IgD-negative memory B cell (primary cell): ENCODE measurements at regions not wholly inside any gene's neighbourhood (a gene's known extent, or its start where the extent isn't known, plus 50 kb on each side); places are given as distances from the start of the nearest gene placed in this dataset.

ENCODE experiments used
- H3K27ac Mint-ChIP-seq, 3 donors: one replicate each; pipeline ENCODE4 v1.8.0; 2020 to 2022; ENCODE audit warnings: mild to moderate bottlenecking in 3 of 3, mixed read lengths in 3 of 3, moderate library complexity in 1 of 3
- H3K27me3 Mint-ChIP-seq: one replicate; pipeline ENCODE4 v1.8.0; 2021; ENCODE audit warnings: mixed read lengths
- H3K36me3 Mint-ChIP-seq: one replicate; pipeline ENCODE4 v1.8.0; 2020; ENCODE audit warnings: mild to moderate bottlenecking, mixed read lengths
- H3K4me1 Mint-ChIP-seq, 3 donors: one replicate each; pipeline ENCODE4 v1.8.0; 2020 to 2022; ENCODE audit warnings: mixed read lengths in 3 of 3, mild to moderate bottlenecking in 1 of 3
- H3K4me3 Mint-ChIP-seq, 4 donors: one replicate each; pipeline ENCODE4 v1.8.0; 2020 to 2022; ENCODE audit warnings: mild to moderate bottlenecking in 4 of 4, mixed read lengths in 4 of 4, moderate library complexity in 3 of 4
- H3K9me3 Mint-ChIP-seq, 3 donors: one replicate each; pipeline ENCODE4 v1.8.0; 2020 to 2021; ENCODE audit warnings: mixed read lengths in 3 of 3, mild to moderate bottlenecking in 1 of 3

- H3K27ac Mint-ChIP-seq, result no peak overlapping the region
- no peak overlapping the region for H3K4me3 Mint-ChIP-seq
Measured at GRCh38 chr6:139474145-139475108, 100.0 kb upstream of the CITED2 start.

GRCh38 chr6:139473731-139474130, 99.3 kb upstream of the CITED2 start:
- H3K36me3 Mint-ChIP-seq, result peaks cover 5% of the 10 kb centered on the region
- H3K9me3 Mint-ChIP-seq, result peaks cover 0 to 2% (median 0%) of the 10 kb centered on the region in 3 donors
- H3K4me3 Mint-ChIP-seq, result no peak overlapping the region
- no peaks in the 10 kb centered on the region for H3K27me3 Mint-ChIP-seq
- peaks cover 2 to 7% (median 4%) of the 10 kb centered on the region in 3 donors for H3K4me1 Mint-ChIP-seq
- H3K27ac Mint-ChIP-seq, result no peak overlapping the region

More at GRCh38 chr6:139474145-139475108, 100.0 kb upstream of the CITED2 start:
- peaks cover 0 to 2% (median 0%) of the 10 kb centered on the region in 3 donors for H3K9me3 Mint-ChIP-seq
- peaks cover 5% of the 10 kb centered on the region for H3K36me3 Mint-ChIP-seq
- peaks cover 2 to 7% (median 4%) of the 10 kb centered on the region in 3 donors for H3K4me1 Mint-ChIP-seq
- no peaks in the 10 kb centered on the region for H3K27me3 Mint-ChIP-seq

- peaks cover 2 to 7% (median 4%) of the 10 kb centered on the region in 3 donors for H3K4me1 Mint-ChIP-seq
- no peaks in the 10 kb centered on the region for H3K27me3 Mint-ChIP-seq
- no peak overlapping the region for H3K4me3 Mint-ChIP-seq
- no peak overlapping the region for H3K27ac Mint-ChIP-seq
- peaks cover 0 to 2% (median 0%) of the 10 kb centered on the region in 3 donors for H3K9me3 Mint-ChIP-seq
- peaks cover 5% of the 10 kb centered on the region for H3K36me3 Mint-ChIP-seq
Measured at GRCh38 chr6:139473231-139473701, 98.8 kb upstream of the CITED2 start.

GRCh38 chr6:139472351-139473015, 98.0 kb upstream of the CITED2 start:
- H3K27me3 Mint-ChIP-seq, result no peaks in the 10 kb centered on the region
- no peak overlapping the region for H3K27ac Mint-ChIP-seq
- H3K9me3 Mint-ChIP-seq, result peaks cover 0 to 2% (median 0%) of the 10 kb centered on the region in 3 donors
- H3K36me3 Mint-ChIP-seq, result peaks cover 7% of the 10 kb centered on the region
- H3K4me3 Mint-ChIP-seq, result no peak overlapping the region
- H3K4me1 Mint-ChIP-seq, result peaks cover 2 to 7% (median 4%) of the 10 kb centered on the region in 3 donors

- Mint-ChIP-seq H3K36me3 (peaks cover 7% of the 10 kb centered on the region), H3K27ac (no peak overlapping the region), H3K27me3 (no peaks in the 10 kb centered on the region), H3K9me3 (peaks cover 0 to 2% (median 0%) of the 10 kb centered on the region in 3 donors), H3K4me1 (peaks cover 2 to 7% (median 4%) of the 10 kb centered on the region in 3 donors), H3K4me3 (no peak overlapping the region)
Measured at GRCh38 chr6:139470997-139471396, 96.5 kb upstream of the CITED2 start.

GRCh38 chr6:139468178-139468819, 93.9 kb upstream of the CITED2 start:
- peaks cover 8% of the 10 kb centered on the region for H3K36me3 Mint-ChIP-seq
- peaks cover 0 to 4% (median 0%) of the 10 kb centered on the region in 3 donors for H3K9me3 Mint-ChIP-seq
- H3K4me1 Mint-ChIP-seq, result no peaks in the 10 kb centered on the region
- no peaks in the 10 kb centered on the region for H3K27me3 Mint-ChIP-seq
- no peak overlapping the region for H3K27ac Mint-ChIP-seq
- H3K4me3 Mint-ChIP-seq, result no peak overlapping the region

- Mint-ChIP-seq H3K27me3 (no peaks in the 10 kb centered on the region), H3K27ac (no peak overlapping the region), H3K36me3 (peaks cover 3% of the 10 kb centered on the region), H3K4me3 (no peak overlapping the region), H3K4me1 (no peaks in the 10 kb centered on the region), H3K9me3 (no peaks in the 10 kb centered on the region)
Measured at GRCh38 chr6:139457476-139457875, 83.0 kb upstream of the CITED2 start.

- Mint-ChIP-seq H3K4me3 (no peak overlapping the region), H3K27me3 (no peaks in the 10 kb centered on the region), H3K27ac (no peak overlapping the region), H3K4me1 (peaks cover 0 to 11% (median 5%) of the 10 kb centered on the region in 3 donors), H3K36me3 (peaks cover 5% of the 10 kb centered on the region), H3K9me3 (no peaks in the 10 kb centered on the region)
Measured at GRCh38 chr6:139452148-139452876, 77.9 kb upstream of the CITED2 start.

GRCh38 chr6:139449611-139450000, 75.2 kb upstream of the CITED2 start:
- H3K36me3 Mint-ChIP-seq, result peaks cover 7% of the 10 kb centered on the region
- peaks cover 0 to 14% (median 7%) of the 10 kb centered on the region in 3 donors for H3K4me1 Mint-ChIP-seq
- no peak overlapping the region for H3K27ac Mint-ChIP-seq
- H3K27me3 Mint-ChIP-seq, result no peaks in the 10 kb centered on the region
- H3K9me3 Mint-ChIP-seq, result no peaks in the 10 kb centered on the region
- no peak overlapping the region for H3K4me3 Mint-ChIP-seq

- Mint-ChIP-seq H3K4me3 (no peak overlapping the region), H3K27me3 (no peaks in the 10 kb centered on the region)
Measured at GRCh38 chr6:139448998-139449610, 74.7 kb upstream of the CITED2 start.

GRCh38 chr6:139448051-139448649, 73.7 kb upstream of the CITED2 start:
- Mint-ChIP-seq H3K4me3 (peak overlapping the region in 1 of 4 donors; percentile 53), H3K27ac (no peak overlapping the region), H3K36me3 (peaks cover 7% of the 10 kb centered on the region), H3K27me3 (no peaks in the 10 kb centered on the region), H3K9me3 (no peaks in the 10 kb centered on the region), H3K4me1 (peaks cover 0 to 14% (median 7%) of the 10 kb centered on the region in 3 donors)

More at GRCh38 chr6:139448998-139449610, 74.7 kb upstream of the CITED2 start:
- no peak overlapping the region for H3K27ac Mint-ChIP-seq
- H3K9me3 Mint-ChIP-seq, result no peaks in the 10 kb centered on the region
- peaks cover 7% of the 10 kb centered on the region for H3K36me3 Mint-ChIP-seq
- H3K4me1 Mint-ChIP-seq, result peaks cover 0 to 14% (median 7%) of the 10 kb centered on the region in 3 donors

- Mint-ChIP-seq H3K36me3 (peaks cover 7% of the 10 kb centered on the region), H3K27ac (no peak overlapping the region), H3K4me3 (no peak overlapping the region), H3K27me3 (no peaks in the 10 kb centered on the region), H3K9me3 (no peaks in the 10 kb centered on the region), H3K4me1 (peaks cover 0 to 14% (median 7%) of the 10 kb centered on the region in 3 donors)
Measured at GRCh38 chr6:139447656-139447975, 73.2 kb upstream of the CITED2 start.

- H3K4me1 Mint-ChIP-seq, result peaks cover 0 to 14% (median 7%) of the 10 kb centered on the region in 3 donors
- peak overlapping the region in 1 of 4 donors; percentile 4 for H3K4me3 Mint-ChIP-seq
- H3K36me3 Mint-ChIP-seq, result peaks cover 7% of the 10 kb centered on the region
- no peaks in the 10 kb centered on the region for H3K9me3 Mint-ChIP-seq
- H3K27me3 Mint-ChIP-seq, result no peaks in the 10 kb centered on the region
- no peak overlapping the region for H3K27ac Mint-ChIP-seq
Measured at GRCh38 chr6:139446768-139447655, 72.6 kb upstream of the CITED2 start.
